NCI-H146 treated with DMSO at 0.1 percent for 48 hours (cell line): ENCODE measurements at regions not wholly inside any gene's neighbourhood (a gene's known extent, or its start where the extent isn't known, plus 50 kb on each side); places are given as distances from the start of the nearest gene placed in this dataset.

Source experiments
- DNase-seq: peaks from one replicate; lab custom pipeline; 2025; ENCODE audit not compliant: unreplicated experiment; lab: John Stamatoyannopoulos, UW

DNA sequence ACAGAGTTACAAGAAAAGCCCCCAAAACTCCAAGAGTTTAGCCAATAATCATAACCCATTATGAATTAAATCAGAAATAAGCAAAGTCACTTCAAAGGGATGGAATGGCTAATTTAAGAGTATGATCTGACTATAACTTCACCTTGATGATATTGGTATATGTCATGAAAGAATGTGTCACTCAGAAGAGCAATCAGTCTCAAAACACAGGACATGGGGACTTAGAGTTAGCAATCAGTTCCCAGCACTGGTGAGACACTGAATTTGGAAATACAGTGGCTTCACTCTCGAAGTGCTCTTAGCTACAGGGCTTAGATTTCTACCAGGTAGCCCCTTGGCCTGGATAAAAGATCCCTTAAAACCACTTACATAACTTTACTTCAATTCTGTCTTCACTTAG is 65.7 kb upstream of the EXOC1L start:
- DNase-seq: no peak

DNA sequence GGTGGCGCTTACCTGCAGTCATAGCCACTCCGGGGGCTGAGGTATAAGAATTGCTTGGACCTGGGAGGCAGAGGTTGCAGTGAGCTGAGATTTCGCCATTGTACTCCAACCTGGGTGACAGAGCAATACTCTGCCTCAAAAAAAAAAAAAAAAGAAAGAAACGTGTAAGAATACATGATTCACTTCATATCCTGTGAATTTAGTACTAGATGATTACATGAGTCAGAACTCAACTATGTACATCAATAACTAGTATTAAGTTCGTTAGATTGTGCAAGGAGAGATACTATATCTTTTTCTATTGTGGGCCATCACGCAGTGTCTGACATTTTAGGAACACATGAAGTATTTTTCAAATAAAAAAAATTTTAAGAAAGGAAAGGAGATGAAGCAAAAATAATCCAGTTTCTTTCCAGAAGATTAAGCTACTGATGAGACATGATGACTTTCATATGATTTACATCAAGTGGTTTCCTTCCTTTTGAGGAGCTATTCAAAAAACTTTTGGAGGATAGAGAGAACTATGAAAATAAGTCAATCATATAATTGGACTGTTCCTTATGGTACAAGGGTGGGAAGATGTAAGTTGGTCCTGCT is 64.7 kb upstream of the EXOC1L start:
- DNase-seq: no peak

- no peak for DNase-seq
Measured at GRCh38 chr4:55756208-55756607, 63.4 kb upstream of the EXOC1L start.

GRCh38 chr4:55757356-55757952 is 62.1 kb upstream of the EXOC1L start:
- DNase-seq: no peak

GRCh38 chr4:55758066-55758465 is 61.5 kb upstream of the EXOC1L start:
- DNase-seq: no peak

DNA sequence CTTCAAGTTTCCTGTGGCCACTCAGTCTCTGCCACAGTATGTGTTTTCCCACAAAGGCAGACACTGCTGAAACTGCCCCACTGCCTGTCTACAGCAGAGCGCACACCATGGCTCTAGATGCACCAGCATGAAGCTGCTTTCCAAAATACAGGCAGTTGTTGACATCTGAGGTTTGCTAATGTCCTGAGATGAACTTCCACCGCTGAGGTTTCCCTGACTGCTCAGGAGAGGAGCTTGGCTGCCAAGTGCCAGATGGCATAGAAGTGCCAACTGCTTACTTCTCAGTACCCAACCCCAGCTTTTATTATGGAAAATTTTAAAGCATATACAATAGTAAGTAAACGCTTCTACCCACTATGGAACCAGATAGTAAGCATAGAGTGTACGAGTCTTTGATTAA is 61.0 kb upstream of the EXOC1L start:
- no peak for DNase-seq

- no peak for DNase-seq
Measured at GRCh38 chr4:55762819-55763218, 56.8 kb upstream of the EXOC1L start.

- no peak for DNase-seq
Measured at GRCh38 chr4:55763996-55764395, 55.6 kb upstream of the EXOC1L start.

- peak; percentile 11 for DNase-seq
Measured at GRCh38 chr4:55765070-55765469, 54.5 kb upstream of the EXOC1L start.

- no peak for DNase-seq
Measured at GRCh38 chr4:55768291-55768690, 51.3 kb upstream of the EXOC1L start.
